Dermis blood vessel endothelial cell (primary cell): ENCODE measurements at regions not wholly inside any gene's neighbourhood (a gene's known extent, or its start where the extent isn't known, plus 50 kb on each side); places are given as distances from the start of the nearest gene placed in this dataset.

Source experiments
- DNase-seq: peaks from one replicate; pipeline ENCODE4 v3.0.0; 2010

- DNase-seq: no peak
These were observed 537.3 kb upstream of the NR2F2 start for GRCh38 chr15:95793231-95793630.

- no peak for DNase-seq
These were observed 535.1 kb upstream of the NR2F2 start for GRCh38 chr15:95795386-95795785.

GRCh38 chr15:95799286-95800200 lies 531.0 kb upstream of the NR2F2 start:
- DNase-seq: peak; percentile 64

DNA sequence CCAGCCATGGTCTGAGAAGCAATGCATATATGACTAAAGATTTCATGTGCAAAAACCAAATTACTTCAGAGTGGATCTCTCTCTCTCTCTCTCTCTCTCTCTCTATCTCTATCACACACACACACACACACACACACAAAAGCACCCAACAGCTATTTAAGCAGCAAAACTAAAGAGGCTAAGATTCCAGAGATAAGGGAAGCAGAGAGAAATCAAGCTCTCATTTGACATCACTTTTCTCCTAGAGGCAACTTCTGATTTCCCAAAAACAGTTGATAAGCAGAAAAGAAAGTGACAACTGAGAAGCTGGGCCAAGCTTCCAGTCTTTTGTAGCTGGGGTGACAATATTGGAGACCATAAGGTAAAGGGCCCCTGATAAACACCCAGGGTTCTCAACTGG lies 526.0 kb upstream of the NR2F2 start:
- DNase-seq: no peak

DNA sequence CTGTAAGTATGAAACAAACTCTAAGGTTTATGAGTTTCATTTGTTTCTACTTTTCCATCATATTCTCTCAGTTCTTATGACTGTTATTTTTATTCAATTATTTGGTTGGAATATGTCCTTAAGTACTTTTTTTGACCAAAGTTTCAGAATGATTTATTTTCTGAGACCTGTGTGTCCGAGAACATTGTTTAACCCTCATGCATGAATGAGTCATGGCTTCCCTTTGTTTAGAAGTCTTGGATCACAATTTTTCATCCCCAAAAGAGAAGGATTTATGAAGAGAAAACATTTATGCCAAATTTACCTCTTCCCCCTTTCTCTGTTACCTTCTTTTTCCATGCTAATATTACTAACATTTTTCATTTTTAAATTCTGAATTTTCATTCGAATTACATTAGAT lies 518.0 kb upstream of the NR2F2 start:
- peak; percentile 74 for DNase-seq

DNA sequence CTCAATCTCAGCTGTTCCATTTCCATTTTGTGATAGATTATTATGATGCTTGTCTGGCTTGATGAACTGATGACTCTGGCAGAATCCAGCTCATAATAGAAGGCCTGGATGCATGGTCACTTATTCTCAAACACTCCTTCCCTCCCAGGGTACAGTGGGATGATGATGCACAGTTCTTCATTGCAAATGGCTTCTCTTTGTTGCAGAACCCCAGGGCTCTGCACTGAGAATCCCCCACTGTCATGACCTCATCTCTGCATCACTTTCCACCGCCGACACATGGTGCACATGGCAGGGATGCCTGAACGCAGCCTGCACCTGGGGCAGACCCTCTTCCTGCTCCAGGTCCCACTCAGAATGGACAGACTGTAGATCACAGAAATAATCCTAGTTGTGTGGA lies 515.6 kb upstream of the NR2F2 start:
- no peak for DNase-seq

GRCh38 chr15:95816591-95816990 lies 513.9 kb upstream of the NR2F2 start:
- DNase-seq: no peak

DNA sequence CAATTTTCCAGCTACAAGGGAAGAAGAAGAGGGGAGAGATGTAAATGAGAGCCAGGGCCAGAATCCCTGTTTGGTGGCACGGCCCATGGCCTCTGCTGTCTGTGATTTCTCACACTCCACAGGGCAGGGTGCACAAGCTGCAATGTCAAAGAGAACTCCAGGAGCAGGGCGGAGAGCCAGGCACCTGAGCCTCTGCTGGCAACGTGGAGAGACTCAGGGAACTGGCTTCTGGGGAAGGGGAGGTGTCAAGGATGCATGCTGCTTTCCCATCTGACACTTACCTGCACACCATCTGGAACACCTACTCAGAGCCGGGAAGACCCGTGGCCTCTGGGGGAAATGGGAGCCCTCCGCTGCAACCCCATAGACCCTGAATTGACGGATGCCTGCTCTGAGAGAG lies 507.5 kb upstream of the NR2F2 start:
- DNase-seq: no peak

- no peak for DNase-seq
These were observed 505.3 kb upstream of the NR2F2 start for GRCh38 chr15:95825208-95825607.

DNA sequence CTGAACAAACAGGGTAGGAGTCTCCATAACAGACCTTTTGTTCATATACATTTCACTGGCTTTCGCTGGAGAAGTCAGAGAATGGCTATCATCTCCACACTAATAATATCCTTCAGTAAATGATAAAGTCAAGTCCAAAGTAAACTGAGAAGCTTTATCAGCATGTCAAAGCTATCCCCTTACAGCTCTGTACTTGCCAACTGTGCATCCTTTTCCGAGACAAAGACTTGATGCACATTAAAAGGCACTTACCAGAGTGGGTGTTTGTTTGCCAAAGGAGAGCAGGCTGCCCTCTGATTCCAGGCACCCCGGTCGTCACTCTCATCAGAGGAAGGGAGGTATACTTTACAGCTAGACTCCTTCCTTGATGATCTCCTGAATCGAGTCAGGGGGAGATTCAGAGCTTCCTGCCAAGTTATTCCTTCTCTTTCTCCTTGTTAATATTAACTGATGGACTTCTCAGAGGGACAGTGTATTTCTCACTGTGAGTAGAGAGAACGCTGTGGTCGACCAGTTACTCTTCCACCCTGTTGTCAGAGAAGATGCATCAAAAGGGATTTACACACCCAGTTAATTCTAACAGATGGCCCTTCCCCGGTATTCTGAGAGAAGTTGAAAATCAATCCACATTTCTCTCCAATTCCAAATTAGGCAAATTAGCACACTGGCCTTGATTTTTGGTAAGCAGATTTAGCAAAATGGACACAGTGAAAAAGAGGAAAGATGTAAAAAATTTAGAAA lies 504.7 kb upstream of the NR2F2 start:
- no peak for DNase-seq

DNA sequence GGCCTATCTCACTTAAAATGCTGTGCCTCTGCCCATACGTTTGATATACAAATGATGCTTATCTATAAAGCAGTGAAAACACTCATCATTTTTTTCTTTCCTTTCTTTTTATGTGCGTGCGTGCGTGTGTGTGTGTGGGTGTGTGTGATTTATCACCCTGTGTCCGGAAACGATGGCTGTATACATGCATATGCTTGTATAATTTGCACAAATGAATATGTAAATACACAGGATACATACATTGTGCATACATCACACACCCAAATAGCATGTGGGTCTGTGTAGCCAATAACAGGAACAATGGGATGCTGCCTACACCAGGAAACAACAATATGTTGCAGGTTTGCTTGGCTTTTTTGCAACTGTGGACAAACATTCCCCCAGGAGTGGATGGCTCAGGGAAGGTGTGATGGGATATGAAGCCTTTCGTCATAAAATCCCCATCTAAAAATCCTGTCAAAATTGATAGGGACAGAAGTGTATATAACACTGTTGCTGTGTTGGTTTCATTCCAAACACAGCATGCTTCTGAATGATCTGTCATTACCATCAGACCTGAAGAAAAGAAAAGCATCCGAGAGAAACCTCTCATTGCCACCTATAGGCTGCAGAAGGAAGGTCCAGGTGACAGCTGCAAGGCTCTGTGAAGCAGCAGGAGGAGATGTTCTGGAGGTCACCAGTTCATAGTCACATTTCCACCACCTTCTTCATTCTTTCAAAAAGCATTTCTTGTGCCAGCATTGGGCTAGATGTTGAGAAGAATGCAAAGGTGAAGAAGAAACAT lies 503.9 kb upstream of the NR2F2 start:
- DNase-seq: peak; percentile 25

GRCh38 chr15:95829062-95829461 lies 501.4 kb upstream of the NR2F2 start:
- no peak for DNase-seq

- no peak for DNase-seq
These were observed 500.2 kb upstream of the NR2F2 start for GRCh38 chr15:95830281-95830680.

DNA sequence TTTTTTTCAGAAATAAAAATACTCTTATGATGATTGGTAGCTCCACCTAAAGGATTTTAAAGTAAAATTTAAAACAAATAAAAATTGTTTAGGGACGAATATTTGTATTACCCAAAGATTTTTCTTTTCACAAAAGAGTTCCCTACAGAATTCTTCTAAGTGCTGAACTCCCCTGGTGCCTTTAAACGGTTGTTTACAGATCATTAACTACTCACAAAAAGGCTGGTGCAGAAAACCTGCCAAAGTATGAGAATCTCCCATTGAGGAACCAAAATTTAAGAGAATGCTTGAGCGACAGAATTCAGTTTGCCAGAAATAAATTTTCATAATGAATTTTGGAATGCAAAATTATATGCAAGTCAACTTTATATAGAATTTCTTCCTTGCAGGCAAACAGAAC lies 497.8 kb upstream of the NR2F2 start:
- DNase-seq: no peak

DNA sequence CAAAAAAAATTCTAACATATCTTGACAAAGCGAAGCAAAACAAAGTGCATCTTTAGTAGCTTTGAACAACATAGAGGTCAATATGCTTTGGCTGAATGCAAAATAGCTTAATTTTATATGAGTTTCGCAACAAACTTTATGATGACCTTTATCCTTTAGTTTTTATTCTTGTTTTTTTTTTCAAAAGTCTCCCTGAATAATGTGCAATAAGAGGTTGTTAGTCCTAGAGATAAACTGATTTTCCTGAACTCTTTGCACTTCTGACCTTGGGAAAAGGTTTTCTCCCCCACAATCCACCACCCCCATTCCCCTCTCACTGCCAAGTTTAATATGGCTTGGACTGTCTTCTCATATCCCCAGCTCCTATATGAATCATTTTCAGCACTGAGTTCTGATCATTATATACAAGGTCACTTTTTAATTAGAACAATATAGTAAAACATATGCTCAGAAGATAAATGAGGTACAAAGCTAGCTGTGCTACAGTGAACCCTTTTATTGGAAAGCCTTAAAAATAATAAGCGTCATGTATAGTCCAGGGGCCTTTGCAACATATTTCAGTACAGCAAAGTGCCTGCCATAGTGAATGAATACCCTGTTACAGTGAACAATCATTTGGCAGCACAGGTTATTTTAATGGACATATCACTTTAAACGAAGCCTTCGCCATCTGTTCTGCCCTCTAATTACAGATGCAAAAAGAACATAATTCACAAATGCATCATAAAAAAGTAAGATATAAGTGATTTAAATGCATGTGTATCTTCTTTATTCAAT lies 496.3 kb upstream of the NR2F2 start:
- DNase-seq: no peak

GRCh38 chr15:95836536-95836935 lies 494.0 kb upstream of the NR2F2 start:
- DNase-seq: no peak

DNA sequence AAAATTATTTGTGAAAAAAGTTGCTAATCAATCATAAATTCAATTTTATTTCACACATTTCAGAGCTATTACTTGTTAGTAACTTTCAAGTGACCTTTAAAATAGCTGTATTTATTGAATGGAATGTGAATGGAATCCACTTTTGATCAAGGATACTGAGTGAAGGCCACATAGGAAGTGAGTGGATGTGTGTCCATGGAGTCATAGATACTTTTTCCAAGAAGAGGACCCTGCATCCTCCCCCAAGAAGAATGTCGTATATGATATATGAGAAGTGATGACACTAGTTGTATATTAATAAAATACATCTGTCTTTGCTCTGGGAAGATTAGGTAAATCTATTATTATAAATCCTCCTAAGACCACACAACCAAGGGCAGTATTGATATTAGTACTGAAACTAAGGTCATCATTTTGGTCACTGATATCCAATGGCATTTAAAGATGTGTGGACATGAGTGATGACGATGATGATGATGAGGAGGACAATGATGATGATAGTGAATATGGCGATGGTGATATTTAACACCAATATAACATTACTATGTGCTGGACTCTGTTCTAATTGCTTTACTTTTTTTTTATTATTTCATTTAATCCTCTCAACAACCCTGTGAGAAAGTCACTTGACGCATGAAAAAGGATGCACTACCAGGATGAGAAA lies 493.0 kb upstream of the NR2F2 start:
- DNase-seq: no peak

DNA sequence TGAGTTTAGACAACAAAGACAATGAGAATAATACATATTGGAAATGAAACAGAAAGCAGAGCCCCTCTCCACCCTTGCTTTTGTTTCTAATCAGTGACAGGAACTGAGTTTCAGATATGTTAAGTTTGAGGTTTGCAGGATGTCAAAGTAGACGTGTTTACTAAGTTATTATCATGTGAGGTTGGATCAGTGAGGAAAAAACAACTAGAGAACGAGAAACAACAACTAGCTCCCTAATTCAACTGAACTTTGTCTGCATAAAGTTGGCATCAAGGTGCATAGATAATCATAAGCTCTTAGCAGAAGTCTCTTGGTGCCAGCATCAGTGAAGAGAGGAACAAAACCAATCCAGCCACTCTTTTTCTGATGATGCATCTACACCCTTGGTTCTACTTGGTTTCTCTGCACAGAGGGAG lies 491.1 kb upstream of the NR2F2 start:
- DNase-seq: no peak

DNA sequence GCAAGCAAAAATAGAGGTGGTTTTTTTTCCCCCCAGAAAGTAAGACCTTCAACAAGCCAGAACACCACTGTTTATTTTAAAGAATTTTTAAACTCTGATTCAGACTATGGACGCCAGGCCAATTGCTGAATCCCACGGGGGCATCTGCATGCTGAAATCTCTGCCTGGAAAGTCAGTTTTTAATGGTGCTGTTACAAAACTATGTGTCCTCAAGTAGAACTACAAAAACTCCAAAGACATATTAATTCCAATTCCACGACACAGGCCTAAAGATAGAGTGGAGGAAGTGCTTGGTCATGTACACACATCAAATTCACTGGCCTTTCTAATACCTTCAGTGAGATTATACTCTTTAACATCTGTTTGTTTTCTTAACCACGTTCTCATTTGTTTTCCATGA lies 490.5 kb upstream of the NR2F2 start:
- DNase-seq: no peak

DNA sequence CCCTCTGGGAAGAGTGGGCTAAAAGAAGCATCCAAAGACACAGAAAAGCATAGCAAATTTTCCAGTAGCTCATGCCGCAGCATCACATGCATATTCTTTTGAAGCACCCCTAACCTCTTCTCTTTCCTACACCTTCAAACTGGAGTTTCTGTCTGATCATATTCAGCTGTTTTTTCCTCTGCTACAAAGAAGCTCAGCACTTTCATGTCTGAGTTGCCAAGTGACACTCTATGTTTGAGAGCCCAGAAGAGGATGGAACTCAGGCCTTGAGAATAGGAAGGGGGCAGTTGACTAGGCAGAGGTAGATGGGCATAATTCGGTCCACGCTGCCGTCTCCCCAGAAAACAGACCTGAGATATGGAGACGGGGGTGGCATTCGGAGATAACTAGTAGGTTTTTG lies 489.6 kb upstream of the NR2F2 start:
- no peak for DNase-seq

DNA sequence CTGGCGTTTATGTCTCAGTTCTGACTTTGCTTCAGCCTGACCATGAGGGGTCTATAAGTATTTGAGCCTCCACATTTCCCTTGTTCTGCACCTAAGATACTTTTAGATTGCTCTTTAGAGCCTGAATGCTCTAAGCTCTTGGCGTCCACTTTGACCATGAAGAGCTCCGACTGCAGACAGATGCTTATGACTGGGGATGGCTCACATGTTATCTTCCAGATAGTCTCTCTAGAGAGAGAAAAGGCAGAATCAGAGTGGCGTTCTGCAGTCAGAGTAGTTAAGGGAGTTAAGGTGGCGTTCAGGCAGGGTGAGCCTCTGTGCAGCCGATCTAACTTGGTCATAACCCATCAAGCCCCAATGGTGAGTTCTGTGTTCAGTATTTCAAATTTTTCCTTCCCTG lies 487.9 kb upstream of the NR2F2 start:
- DNase-seq: no peak
